GM18511 (cell line): ENCODE measurements at regions not wholly inside any gene's neighbourhood (a gene's known extent, or its start where the extent isn't known, plus 50 kb on each side); places are given as distances from the start of the nearest gene placed in this dataset.

Experiments
- ATAC-seq: cut with Tn5 transposase; IDR thresholded peaks from one replicate; pipeline ENCODE4 v1.9.1; 2021; ENCODE audit warnings: mild to moderate bottlenecking, moderate library complexity; ENCODE audit not compliant: unreplicated experiment

- no peak for ATAC-seq
These were observed 726.6 kb upstream of the POU3F2 start for GRCh38 chr6:98107801-98108200.

GRCh38 chr6:98116455-98116854, 717.9 kb upstream of the POU3F2 start:
- ATAC-seq: no peak

DNA sequence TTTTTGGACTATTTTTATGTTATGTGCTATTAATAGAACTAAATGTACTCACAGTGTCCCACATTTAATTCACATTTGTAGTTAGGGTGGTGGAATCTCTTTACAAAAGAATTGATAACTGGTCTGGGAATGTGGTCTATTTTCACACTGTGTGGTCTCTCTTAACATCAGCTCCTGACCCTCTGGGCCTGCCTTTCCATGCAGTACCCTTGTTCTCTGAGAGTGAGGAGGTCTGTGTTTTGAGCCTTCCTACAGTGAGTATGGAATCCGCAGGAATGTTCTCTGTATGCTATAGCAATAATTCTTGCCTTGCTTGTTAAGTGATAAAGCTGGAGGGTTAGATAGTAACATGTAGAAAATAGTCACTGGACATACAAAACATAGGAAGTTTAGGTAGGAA, 717.3 kb upstream of the POU3F2 start:
- no peak for ATAC-seq

GRCh38 chr6:98118397-98119045, 715.9 kb upstream of the POU3F2 start:
- ATAC-seq: no peak

GRCh38 chr6:98124171-98124570, 710.2 kb upstream of the POU3F2 start:
- ATAC-seq: no peak

GRCh38 chr6:98131290-98131990, 702.9 kb upstream of the POU3F2 start:
- ATAC-seq: no peak

DNA sequence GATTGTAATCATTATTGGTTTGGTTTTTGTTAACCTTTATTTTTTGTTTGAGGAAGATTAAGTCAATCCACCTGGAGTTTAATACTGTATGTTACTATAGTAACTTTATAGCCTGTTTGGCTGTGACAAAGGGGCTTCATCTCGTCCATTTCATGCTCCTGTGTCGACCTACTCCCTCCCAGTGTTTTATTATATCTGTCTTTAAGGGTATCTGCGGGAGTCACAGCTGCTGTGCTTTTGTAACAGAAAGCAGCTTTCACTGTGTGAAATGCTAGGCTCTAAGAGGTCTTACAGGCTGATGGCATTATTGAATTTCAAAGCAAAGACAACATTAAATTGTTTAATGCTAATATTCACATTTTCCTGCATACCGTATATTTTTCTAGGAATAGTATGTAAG, 698.0 kb upstream of the POU3F2 start:
- no peak for ATAC-seq

DNA sequence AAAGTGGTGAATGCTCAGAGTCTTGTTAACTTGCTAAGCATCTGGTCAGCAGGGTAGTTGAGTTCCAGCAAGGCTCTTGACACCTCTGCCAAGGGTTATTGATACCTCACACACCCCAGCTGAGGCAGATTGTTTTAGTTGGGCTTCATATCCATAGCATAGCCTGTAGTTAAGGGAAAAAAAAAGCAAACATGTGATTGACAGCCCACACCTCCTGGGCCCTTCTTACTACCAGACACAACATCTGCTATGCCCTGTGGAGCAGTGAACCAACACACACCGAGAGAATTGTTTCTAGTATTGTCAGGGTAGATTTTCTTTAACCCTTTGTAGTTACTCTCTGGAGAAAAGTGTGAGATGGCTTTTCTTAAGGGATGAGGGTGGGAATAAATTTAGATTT, 697.0 kb upstream of the POU3F2 start:
- ATAC-seq: no peak

GRCh38 chr6:98142839-98143238, 691.5 kb upstream of the POU3F2 start:
- ATAC-seq: no peak

DNA sequence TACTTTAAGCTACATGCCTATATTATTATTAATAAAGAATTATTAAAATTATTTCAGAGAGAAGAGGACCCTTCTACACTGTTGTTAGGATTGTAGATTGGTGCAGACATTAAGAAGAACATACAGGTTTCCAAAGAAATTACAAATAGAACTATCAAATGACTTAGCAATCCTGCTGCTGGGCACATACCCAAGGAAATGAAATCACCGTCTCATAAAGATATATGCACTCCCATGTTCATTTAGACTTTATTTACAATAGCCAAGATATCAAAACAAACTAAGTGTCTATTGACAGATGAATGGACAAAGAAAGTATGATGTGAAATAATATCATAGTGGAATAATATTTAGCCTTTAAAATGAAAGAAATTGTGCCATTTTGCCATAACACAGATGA, 687.7 kb upstream of the POU3F2 start:
- no peak for ATAC-seq

DNA sequence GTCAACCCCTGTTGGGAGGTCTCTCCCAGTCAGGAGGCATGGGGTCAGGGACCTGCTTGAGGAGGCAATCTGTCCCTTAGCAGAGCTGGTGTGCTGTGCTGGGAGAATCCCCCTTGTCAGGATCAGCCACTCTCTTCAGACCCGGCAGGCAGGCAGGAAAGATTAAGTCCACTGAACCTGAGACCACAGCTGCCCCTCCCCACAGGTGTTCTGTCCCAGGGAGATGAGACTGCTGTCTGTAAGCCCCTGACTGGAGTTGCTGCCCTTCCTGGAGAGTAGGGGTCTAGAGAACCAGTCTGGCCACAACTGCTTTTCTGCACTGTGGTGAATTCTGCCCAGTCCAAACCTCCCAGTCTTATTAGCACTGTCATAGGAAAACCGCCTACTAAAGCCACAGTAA, 677.8 kb upstream of the POU3F2 start:
- ATAC-seq: no peak

- ATAC-seq: no peak
These were observed 654.8 kb upstream of the POU3F2 start for GRCh38 chr6:98179606-98180005.

GRCh38 chr6:98200084-98200483, 634.3 kb upstream of the POU3F2 start:
- no peak for ATAC-seq

DNA sequence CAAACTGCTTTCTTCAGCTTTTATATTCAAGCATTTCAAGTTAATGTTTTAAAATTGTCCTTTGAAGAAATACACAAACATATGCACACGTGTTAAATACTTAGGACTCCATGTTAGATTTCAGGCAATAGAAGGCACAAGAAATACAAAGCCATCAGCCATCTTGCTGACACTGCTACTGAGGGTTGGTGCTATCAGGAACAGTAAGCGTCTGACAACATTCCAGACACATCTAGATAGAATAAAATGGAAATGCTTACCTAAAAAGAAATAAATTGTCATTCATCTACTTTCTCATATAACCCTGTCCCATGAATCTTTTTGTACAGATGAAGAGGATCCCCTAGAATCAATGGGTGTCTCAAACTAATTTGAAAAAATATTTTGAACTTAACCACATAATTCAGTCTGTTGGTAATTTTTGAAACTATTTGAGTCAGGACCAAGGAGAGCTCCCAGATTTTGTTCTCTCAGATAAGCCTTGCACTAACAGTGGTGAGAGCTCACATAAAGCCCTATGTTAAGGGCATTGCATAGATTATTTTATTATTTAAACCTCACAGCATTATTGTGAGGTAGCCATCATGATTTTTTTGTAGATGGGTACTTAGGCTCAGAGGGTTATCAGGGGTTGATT, 631.1 kb upstream of the POU3F2 start:
- ATAC-seq: no peak

DNA sequence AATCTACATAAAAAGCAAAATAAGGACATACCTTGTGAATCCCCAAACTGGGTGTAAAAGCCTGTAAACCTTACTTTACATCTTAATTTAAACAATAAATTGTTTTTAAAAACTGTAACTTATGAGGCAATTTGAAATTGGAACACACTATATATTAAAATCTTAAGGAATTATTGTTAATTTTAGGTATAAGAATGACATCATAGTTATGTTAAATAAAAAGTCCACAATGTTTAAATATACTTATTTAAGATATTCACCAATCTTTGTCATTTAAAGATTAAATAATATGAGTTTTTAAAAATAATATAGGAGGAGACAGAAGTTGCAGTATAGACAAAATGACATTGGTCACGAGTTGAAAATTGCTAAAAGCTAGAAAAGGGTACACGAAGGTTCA, 621.9 kb upstream of the POU3F2 start:
- ATAC-seq: no peak

- ATAC-seq: no peak
These were observed 618.8 kb upstream of the POU3F2 start for GRCh38 chr6:98215531-98215930.

DNA sequence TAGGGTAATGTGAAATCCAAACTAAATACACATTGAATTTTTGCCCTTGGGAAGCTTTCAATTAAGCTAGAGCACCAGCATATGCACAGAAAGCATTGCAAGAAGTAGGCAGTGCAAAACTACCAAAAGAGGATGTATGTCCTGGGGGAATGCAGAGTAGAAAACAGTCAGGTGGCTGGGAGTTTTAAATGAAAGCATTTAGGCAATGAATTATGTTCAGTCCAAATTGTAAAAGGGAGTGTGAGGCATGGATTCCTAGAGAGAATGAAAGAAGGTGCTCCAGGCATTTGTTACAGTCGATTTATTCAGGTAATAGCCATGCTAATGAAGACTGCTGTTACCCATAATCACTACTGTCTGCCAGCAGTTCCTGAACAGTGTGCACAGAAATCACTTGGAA, 604.1 kb upstream of the POU3F2 start:
- ATAC-seq: no peak

DNA sequence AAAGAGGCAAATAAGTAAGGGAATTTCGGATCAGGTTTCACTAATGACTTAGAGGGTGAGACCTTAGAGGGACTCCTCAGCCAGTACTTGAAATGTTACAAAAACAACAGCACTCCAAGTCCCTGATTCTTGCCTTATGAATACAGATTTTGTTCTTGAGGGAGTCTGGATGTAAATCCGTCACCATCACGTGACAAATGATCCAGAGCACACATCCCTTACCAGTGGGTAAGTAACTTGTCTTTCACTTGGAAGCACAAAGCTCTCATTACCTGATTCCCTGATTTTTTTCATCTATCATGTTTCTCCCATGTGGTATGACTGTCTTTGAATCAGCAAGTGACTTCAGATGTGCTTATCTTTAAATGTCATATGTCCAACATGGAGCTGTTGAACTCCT, 595.3 kb upstream of the POU3F2 start:
- ATAC-seq: no peak

DNA sequence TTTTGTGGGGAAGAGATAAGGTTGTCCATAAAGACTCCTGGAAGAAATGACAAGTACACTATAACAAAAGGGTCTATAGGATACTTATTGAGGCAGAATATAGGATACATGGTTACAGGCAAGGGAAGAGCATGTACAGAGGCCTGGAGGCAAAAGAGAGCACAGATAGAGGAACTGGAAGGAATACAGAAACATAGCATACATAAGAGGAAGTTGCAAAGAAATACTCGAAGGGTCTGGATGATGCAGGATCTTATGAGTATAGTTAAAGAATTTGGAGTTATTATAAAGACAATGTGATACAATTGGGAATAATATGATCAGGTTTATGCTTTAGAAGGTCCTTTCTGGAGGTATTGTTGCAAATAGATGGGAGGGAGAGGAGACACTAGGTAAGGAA, 592.7 kb upstream of the POU3F2 start:
- no peak for ATAC-seq

GRCh38 chr6:98254624-98255023, 579.8 kb upstream of the POU3F2 start:
- no peak for ATAC-seq

- no peak for ATAC-seq
These were observed 574.0 kb upstream of the POU3F2 start for GRCh38 chr6:98260382-98260781.

DNA sequence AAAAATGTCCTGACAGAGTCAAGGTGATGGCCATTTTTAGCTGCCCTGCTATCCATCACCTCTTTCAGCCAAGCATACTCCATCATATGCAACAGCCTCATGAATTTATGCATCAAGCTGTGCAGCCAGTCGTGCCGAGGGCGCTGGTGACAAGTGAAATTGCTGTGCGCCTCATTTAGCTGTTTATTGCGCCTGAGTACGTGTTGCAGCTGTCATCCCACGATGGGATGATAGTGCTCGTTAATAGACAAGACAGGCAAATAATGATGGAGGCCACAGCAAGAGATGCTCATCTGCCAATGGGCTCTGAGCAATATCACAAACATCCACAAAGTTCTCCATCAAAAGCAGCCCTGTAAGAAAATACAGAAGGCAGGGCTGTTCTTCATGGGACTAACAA, 562.3 kb upstream of the POU3F2 start:
- no peak for ATAC-seq
